Fibroblast of lung (primary cell): ENCODE measurements at regions not wholly inside any gene's neighbourhood (a gene's known extent, or its start where the extent isn't known, plus 50 kb on each side); places are given as distances from the start of the nearest gene placed in this dataset.

Experiments
- CTCF ChIP-seq, 2 donors: IDR thresholded peaks in 1 of 2; conservative IDR thresholded peaks in 1 of 2; 1 replicate in 1 of 2; 2 replicates in 1 of 2; pipeline ENCODE4 v1.5.1; 2011 to 2012; ENCODE audit warnings: low read length in 2 of 2, control low read depth in 1 of 2, inconsistent platforms in 1 of 2, low read depth in 1 of 2, mild to moderate bottlenecking in 1 of 2
- EZH2 ChIP-seq: IDR thresholded peaks from 2 replicates; pipeline ENCODE4 v1.5.1; 2012; ENCODE audit warnings: low read length, control low read depth, mild to moderate bottlenecking; ENCODE audit errors: missing control alignments

GRCh38 chr12:5191803-5192538 is 148.3 kb downstream of the KCNA5 start:
- no peak for TF ChIP-seq CTCF (conservative IDR thresholded peaks at IDR 0.05 in 1 of 2, IDR thresholded peaks at IDR 0.05 in 1 of 2; ENCODE audit: low read depth in 1 of 2, low read length in 2 of 2)
- TF ChIP-seq EZH2: no peak
